Transverse colon (tissue), 4 donors: ENCODE measurements at regions not wholly inside any gene's neighbourhood (a gene's known extent, or its start where the extent isn't known, plus 50 kb on each side); places are given as distances from the start of the nearest gene placed in this dataset.

Source experiments
- DNase-seq: peaks from one replicate; pipeline ENCODE4 v3.0.0-alpha.2; 2019
- H3K27ac ChIP-seq, 4 donors: fragments of 200-600 bp; sonication (generic); 2 replicates each; pipeline ENCODE4 v1.5.1; 2016 to 2018; ENCODE audit warnings: inconsistent platforms in 4 of 4
- H3K27me3 ChIP-seq: fragments of 200-600 bp; sonication (generic); 2 replicates; pipeline ENCODE4 v1.5.1; 2017; ENCODE audit warnings: inconsistent platforms
- H3K36me3 ChIP-seq, 4 donors: fragments of 200-600 bp; sonication (generic); 2 replicates each; pipeline ENCODE4 v1.5.1; 2017 to 2019; ENCODE audit warnings: inconsistent platforms in 4 of 4
- H3K4me1 ChIP-seq, 4 donors: fragments of 200-600 bp; sonication (generic); 2 replicates each; pipeline ENCODE4 v1.5.1; 2017 to 2020; ENCODE audit warnings: inconsistent platforms in 4 of 4
- H3K4me3 ChIP-seq, 4 donors: fragments of 200-600 bp; sonication (generic); 1 replicate in 1 of 4; 2 replicates in 3 of 4; pipeline versions ENCODE4 v1.5.1 to v1.6.1; 2017 to 2019; ENCODE audit warnings: inconsistent platforms in 4 of 4
- H3K9me3 ChIP-seq, 2 donors: fragments of 200-600 bp; sonication (generic); 2 replicates each; pipeline ENCODE4 v1.5.1; 2017 to 2019; ENCODE audit warnings: inconsistent platforms in 2 of 2
- EP300 ChIP-seq: sonication (generic); formaldehyde crosslinking; IDR thresholded peaks from one replicate; pipeline ENCODE4 v1.6.1; 2017; ENCODE audit warnings: antibody characterized with exemption, low read depth
- POLR2A ChIP-seq: fragments of 450-650 bp; IDR thresholded peaks from one replicate; pipeline ENCODE4 v1.6.1; 2016; ENCODE audit warnings: antibody characterized with exemption, mild to moderate bottlenecking, moderate library complexity
- POLR2AphosphoS5 ChIP-seq, 3 donors: sonication (generic); formaldehyde crosslinking; IDR thresholded peaks; one replicate each; pipeline ENCODE4 v1.6.1; 2016; ENCODE audit warnings: antibody characterized with exemption in 3 of 3
- WGBS, 2 donors: methylation state at CpG; one replicate each; pipeline ENCODE4 v1.1.5; 2018; ENCODE audit warnings: low coverage in 1 of 2; 5-methylcytosine and 5-hydroxymethylcytosine counted together
- in situ Hi-C, 4 donors: fragments of 200-750 bp; cut with MboI; loops; one replicate each; pipeline versions ENCODE4 v1.15.0 to v1.15.1; 2017; ENCODE audit warnings: low sequenced_read_pairs in 3 of 4, low pct_ligation_motif_present in 1 of 4, low pct_unique_long_range_greater_than_20kb in 1 of 4
- intact Hi-C: fragments of 100-400 bp; cut with DNase I; formaldehyde crosslinking; loops from one replicate; pipeline ENCODE4 v1.15.1; 2023; ENCODE audit warnings: low total_unique reads
- TF ChIP-seq, protein P1 (sequence below), 5 experiments: fragments of 200-600 bp in 3 of 5; fragments of 450-650 bp in 2 of 5; sonication (generic) in 3 of 5; IDR thresholded peaks; 1 replicate in 2 of 5; 2 replicates in 3 of 5; pipeline ENCODE4 v1.5.1; 2016 to 2017; ENCODE audit warnings: antibody characterized with exemption in 5 of 5, inconsistent platforms in 3 of 5, mild to moderate bottlenecking in 2 of 5, moderate library complexity in 1 of 5

DNA sequence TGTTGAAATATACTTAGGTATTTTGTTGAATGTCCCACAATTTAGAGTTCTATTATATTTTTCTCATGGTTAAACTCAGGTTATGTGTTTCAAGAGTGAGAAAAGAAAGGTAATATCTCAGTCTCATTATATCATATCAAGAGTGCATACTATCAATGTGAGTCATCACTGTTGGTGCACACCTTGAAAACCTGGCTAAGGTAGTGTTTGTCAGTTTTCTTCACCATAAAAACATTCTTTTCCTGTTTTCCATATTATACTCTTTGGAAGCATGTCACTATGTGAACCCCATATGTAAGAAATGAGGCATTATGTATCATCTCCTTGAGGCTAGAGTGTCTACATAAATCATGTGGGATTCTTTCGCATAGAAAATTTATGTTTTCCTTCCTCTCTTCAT lies 307.6 kb upstream of the CTSO start:
- Histone ChIP-seq H3K36me3 (no peaks in the 10 kb centered on the region), H3K27me3 (no peaks in the 10 kb centered on the region), H3K9me3 (no peaks in the 10 kb centered on the region), H3K4me1 (no peaks in the 10 kb centered on the region), H3K4me3 (no peak overlapping the region), H3K27ac (no peak overlapping the region)
- no peak for TF ChIP-seq EP300
- TF ChIP-seq POLR2A: no peak
- TF ChIP-seq, protein P1, sequence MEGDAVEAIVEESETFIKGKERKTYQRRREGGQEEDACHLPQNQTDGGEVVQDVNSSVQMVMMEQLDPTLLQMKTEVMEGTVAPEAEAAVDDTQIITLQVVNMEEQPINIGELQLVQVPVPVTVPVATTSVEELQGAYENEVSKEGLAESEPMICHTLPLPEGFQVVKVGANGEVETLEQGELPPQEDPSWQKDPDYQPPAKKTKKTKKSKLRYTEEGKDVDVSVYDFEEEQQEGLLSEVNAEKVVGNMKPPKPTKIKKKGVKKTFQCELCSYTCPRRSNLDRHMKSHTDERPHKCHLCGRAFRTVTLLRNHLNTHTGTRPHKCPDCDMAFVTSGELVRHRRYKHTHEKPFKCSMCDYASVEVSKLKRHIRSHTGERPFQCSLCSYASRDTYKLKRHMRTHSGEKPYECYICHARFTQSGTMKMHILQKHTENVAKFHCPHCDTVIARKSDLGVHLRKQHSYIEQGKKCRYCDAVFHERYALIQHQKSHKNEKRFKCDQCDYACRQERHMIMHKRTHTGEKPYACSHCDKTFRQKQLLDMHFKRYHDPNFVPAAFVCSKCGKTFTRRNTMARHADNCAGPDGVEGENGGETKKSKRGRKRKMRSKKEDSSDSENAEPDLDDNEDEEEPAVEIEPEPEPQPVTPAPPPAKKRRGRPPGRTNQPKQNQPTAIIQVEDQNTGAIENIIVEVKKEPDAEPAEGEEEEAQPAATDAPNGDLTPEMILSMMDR (IDR thresholded peaks at IDR 0.05): no peak
- in situ Hi-C loops: no loop called here
- DNase-seq: no peak
- 82 to 88% methylated on average over 1 of the region's 1 CpG for WGBS, 2 donors
- intact Hi-C loops: no loop called here

DNA sequence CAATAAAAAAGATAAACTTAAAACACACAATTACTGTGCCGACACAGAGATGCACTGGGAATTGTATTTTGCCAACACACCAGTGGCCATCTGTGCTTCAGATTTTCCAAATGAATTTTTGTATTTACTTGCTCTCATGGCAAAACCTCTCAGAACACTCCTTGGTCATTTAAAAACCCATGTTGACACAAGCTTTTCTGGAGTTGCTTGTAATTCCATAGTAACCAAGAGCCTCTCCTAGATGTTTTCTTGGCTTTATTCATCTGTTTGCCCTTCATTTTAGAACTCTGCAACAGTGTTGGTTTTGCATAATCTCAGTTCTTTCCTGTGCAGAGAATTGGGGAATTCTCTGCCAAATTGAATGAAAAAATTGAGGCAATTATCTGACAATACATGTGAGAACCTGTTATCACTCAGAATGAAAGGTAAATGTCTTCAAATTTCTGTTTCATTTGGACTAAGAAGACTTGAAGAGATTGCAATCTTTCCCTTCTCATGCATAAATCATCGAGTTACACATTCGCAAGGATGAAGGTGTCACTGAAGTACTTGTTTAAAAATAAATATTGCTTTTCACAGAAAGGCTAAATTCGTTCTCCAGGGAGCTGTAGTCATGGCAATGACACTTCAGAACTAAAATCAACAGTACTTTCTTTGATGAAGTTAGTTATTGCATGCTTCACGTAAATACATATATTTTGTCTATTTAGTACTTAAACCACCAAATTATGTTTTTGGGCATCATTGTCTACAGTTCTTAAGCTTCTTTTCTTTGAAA lies 301.8 kb upstream of the CTSO start:
- DNase-seq: no peak
- Histone ChIP-seq H3K27ac (no peak overlapping the region), H3K9me3 (no peaks in the 10 kb centered on the region), H3K36me3 (no peaks in the 10 kb centered on the region), H3K27me3 (no peaks in the 10 kb centered on the region), H3K4me3 (no peak overlapping the region), H3K4me1 (peaks cover 0 to 5% (median 0%) of the 10 kb centered on the region in 4 donors)
- intact Hi-C loops: no loop called here
- in situ Hi-C loops: no loop called here
- 42 to 53% methylated on average over 5 of the region's 5 CpGs for WGBS, 2 donors
- TF ChIP-seq POLR2A (no peak), EP300 (no peak), POLR2AphosphoS5 (IDR thresholded peaks at IDR 0.05) (no peak)
- TF ChIP-seq, protein P1 (IDR thresholded peaks at IDR 0.05): no peak

DNA sequence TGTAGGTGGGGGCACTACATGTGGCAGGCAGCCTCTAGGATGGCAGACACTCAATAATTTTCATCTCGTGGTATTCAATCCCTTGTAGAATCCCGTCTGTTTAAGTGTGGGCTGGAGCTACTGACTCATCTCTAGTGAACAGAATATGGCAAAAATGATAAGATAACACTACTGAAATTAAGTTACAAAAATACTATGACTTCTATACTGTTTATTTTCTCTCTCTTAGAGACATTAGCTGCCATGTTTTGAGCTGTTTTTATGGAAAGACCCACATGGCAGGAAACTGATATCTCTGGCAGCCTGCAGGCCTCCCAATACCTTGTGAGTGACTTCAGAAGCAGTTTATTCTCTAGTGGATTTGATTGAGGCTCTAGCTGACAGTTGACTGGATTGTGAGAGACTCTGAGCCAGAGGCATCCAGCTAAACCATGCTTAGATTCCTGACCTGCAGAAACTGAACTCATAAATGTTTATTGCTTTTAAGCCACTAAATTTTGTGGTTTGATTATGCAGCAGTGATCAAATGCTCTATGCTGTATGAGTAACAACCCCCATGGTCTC lies 298.8 kb upstream of the CTSO start:
- 47 to 64% methylated on average over 2 of the region's 2 CpGs for WGBS, 2 donors
- Histone ChIP-seq H3K36me3 (no peaks in the 10 kb centered on the region), H3K4me1 (peaks cover 0 to 5% (median 0%) of the 10 kb centered on the region in 4 donors), H3K27ac (no peak overlapping the region), H3K4me3 (no peak overlapping the region), H3K9me3 (no peaks in the 10 kb centered on the region), H3K27me3 (no peaks in the 10 kb centered on the region)
- intact Hi-C loops: no loop called here
- in situ Hi-C loops: no loop called here
- DNase-seq: no peak
- TF ChIP-seq POLR2A: no peak
- no peak for TF ChIP-seq EP300
- TF ChIP-seq, protein P1 (IDR thresholded peaks at IDR 0.05): no peak
- TF ChIP-seq POLR2AphosphoS5 (IDR thresholded peaks at IDR 0.05): no peak

DNA sequence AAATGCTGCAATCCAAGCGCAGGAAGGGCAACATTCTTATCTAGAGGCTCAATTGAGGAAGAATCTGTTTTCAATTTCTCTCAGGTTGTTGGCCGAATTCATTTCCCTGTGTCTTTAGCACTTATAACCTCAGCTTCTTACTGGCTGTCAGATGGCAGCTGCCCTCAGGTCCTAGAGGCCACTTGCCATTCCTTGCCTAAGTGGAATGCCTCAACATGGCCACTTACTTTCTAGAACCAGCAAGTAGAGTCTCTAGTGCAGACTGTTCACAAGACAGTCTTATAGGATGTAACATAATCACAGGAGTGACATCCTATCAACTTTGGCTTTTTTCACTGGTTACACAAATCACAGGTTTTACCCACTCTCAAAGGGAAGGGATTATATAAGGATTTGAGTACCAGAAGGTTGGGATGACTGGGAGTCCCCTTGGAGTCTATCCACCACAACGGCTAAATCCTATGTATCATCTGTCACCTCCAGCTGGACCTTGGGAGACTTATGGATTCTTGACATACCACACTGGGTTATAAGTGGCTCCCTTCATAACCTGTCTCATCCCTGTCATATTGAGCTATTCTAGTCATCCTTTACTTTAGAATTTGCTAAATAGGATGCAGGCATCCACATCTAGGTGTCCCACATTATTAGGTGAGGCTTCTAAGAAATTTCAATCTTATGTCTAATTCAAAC lies 297.9 kb upstream of the CTSO start:
- DNase-seq: no peak
- Histone ChIP-seq H3K9me3 (no peaks in the 10 kb centered on the region), H3K27me3 (no peaks in the 10 kb centered on the region), H3K27ac (no peak overlapping the region), H3K4me3 (no peak overlapping the region), H3K4me1 (peaks cover 0 to 5% (median 0%) of the 10 kb centered on the region in 4 donors), H3K36me3 (no peaks in the 10 kb centered on the region)
- 65 to 100% methylated on average over 1 to 3 of the region's 3 CpGs for WGBS, 2 donors
- TF ChIP-seq, protein P1 (IDR thresholded peaks at IDR 0.05): no peak
- no peak for TF ChIP-seq POLR2A
- no peak for TF ChIP-seq POLR2AphosphoS5 (IDR thresholded peaks at IDR 0.05)
- no peak for TF ChIP-seq EP300
- in situ Hi-C loops: no loop called here
- intact Hi-C loops: no loop called here
